ENCODE measurements at regions not wholly inside any gene's neighbourhood (a gene's known extent, or its start where the extent isn't known, plus 50 kb on each side); places are given as distances from the start of the nearest gene placed in this dataset.
"Not testable (repeated sequence)": the region's sequence is repeated elsewhere in the genome, so short reads cannot be mapped to it uniquely, and the experiment has no call there.

DNA sequence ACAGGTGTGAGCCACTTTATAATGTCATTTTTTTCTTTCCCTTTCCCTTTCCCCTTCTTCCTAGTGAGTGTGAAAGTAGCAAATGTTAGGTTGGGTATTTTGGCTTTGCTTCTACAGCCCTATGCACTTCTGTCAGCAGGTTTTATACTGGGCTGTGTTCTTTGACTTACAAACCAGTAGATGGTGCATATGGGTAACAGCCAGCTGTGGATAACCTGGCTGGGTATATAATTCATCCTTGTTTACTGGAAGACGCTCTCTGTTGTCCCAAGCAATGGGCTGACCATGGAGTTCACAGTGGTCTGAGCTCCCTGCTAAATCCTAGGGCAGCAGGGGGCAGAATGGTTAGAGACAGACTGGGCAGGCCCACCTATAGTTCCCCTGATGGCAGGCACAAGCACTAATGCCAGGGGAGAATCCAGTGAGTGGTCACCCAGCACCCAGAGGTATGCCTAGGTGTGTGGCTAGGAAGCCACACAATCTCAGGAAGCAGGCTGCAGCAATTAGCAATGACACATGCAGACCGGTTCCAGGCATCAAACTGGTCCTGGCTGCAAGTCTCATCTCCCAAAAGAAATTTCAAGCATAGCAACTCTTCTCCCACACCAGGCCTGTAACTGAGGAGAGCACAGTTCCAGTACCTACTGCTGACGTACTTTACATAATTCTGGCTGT is 592.7 kb upstream of the MAN1A1 start:
- no peak for ATAC-seq

DNA sequence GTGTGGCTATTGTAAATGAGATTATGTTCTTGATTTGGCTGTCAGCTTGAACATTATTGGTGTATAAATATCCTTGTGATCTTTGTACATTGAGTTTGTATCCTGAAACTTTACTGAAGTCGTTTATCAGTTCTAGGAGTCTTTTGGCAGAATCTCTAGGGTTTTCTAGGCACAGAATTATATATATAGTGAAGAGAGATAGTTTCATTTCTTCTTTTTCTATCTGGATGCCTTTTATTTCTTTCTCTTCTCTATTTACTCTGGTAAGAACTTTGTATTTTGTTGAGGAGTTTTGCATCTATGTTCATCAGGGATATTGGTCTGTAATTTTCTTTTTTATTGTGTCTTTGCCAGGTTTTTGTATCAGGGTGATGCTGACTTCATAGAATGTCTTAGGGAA is 589.2 kb upstream of the MAN1A1 start:
- ATAC-seq = no peak

DNA sequence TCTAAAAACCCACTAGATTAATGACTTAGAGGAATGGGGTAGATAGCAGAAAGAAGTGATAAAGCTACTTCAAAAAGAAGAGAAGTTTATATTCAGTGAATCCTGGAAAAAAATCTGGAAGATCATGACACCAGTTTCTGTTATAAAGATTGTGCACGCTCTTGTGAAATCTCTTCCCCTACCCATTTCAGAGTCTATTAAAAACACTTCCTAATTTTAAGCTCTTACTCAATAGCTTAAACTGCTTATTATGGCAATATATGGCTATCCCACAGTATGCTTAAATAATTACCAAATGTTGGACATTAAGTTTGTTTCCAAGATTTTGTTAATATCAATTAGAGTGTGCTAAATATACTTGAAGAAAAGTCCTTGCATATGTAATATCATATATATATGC is 585.3 kb upstream of the MAN1A1 start:
- no peak for ATAC-seq

DNA sequence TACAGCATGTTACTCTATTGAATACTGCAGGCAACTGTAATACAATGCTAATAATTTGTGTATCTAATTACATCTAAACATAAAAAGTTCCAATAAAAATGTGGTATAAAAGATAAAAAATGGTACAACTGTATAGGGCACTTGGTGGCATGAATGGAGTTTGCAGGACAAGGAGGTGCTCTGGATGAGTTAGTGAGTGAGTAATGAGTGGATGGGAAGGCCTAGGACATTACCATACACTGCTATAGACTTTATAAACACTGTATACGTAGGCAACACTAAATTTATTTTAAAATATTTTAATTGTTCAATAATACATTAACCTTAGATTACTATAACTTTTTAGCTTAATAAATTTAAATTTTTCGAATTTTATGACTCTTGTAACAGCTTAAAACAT is 579.6 kb upstream of the MAN1A1 start:
- no peak for ATAC-seq

DNA sequence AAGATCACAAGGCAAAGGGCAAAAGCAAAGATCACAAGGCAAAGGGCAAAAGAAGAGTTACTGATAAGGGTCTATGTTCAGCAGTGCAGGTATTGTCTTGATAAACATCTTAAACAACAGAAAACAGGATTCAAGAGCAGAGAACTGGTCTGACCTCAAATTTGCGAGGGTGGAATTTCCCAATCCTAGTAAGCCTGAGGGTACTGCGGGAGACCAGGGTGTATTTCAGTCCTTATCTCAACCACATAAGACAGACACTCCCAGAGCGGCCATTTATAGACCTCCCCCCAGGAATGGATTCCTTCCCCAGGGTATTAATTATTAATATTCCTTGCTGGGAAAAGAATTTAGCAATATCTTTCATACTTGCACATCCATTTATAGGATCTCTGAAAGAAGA is 575.3 kb upstream of the MAN1A1 start:
- ATAC-seq = not testable (repeated sequence)

DNA sequence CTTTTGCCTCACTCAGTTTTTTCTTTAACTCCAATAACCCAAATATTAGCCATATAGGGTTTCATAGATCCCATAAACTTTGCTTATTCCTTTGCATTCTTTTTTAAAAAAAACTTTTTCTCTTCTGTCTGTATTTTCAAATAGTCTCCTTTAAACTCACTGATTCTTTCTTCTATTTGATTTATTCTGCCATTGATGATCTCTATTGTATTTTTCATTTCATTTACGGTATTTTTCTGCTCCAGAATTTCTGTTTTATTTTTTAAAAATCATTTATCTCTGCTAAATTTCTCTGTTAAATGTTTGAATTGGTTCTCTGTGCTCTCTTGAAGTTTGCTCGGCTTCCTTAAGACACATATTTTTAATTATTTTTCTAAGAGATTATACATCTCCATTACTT is 573.3 kb upstream of the MAN1A1 start:
- ATAC-seq = no peak

DNA sequence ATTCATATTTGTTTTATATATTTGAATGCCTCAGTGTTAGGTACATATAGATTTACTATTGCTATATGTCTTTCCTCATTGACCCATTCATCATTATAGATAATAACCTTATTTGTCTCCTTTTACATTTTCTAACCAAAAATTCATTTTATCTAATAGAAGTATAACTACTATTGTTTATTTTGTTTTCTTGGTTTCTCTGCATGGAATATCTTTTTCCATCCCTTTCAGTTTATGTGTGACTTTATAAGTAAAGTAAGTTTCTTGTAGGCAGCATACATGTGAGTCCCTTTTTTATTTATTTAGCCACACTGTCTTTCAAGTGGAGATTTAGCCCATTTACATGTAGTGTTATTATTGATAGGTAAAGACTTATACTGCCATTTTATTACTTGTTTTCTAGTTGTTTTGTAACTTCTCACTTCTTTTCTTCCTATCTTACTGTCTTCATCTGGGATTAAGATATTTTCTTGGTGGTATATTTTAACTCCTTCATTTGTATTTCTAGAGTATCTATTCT is 572.0 kb upstream of the MAN1A1 start:
- no peak for ATAC-seq

DNA sequence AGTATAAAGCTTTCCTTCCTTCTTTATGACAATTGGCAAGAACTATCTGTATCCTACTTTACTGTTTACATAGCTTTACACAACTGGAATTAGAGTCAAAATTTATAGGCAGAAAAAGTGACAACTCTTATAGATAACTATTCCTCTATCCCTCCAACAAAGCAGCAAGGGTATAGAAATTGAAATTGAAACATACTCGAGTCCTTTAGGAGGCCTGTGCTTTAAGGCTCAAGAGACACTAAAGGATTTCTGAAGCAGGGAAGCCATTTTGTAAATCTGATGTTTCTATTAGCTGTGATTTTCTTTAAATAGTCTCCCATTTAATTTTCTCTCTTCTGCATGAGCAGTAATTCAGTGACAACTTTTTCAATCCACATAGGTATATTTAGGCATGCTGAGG is 567.6 kb upstream of the MAN1A1 start:
- ATAC-seq = no peak

DNA sequence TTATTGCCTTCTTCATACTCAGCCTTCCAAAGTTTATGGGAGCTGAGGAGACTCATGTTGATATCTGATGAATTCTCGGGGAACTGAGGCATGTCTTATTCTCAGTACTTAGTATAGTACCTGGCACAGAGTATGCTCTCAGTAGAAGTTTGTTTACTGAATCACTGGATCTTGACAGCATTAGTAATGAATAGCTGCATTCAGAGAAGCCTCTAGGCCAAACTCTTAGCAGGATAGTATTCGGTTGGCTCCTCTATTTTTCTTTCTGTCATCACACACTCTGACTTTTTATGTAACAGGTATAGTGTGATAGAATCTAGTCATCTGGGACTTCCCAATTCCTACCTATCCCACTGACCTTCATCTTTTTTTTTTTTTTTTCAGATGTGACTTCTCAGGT is 566.4 kb upstream of the MAN1A1 start:
- ATAC-seq = no peak

DNA sequence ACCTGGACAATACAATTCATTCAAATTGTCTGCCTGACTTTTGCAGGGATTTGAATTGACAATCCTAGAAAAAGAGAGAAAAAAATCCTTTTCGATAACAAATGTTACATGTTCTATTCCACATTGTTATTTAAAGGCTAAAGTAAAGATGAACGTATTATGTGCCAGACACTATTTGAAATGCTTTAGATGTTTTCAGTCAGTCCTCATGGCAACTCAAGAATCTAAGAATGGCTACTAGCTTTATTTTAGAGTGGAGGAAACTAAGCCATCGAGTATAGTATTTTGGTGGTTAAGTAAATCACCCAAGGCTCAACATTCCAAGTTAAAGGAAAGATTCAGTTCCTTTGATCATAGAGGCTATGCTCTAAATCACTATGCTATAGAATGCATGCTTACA is 558.6 kb upstream of the MAN1A1 start:
- ATAC-seq = no peak

DNA sequence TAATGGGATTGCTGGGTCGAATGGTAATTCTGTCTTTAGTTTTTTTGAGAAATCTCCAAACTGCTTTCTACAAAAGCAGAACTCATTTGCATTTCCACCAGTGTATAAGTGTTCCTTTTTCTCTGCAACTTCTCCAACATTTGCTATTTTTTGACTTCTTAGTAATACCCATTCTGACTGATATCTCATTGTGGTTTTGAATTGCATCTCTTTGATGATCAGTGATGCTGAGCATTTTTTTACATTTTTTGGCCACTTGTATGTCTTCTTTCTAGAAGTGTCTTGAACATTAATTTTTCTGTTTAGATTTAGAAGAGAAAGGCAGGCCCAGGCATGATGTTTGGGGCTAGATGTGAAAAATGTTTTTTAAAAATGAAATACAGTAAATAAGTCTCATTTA is 553.1 kb upstream of the MAN1A1 start:
- no peak for ATAC-seq

DNA sequence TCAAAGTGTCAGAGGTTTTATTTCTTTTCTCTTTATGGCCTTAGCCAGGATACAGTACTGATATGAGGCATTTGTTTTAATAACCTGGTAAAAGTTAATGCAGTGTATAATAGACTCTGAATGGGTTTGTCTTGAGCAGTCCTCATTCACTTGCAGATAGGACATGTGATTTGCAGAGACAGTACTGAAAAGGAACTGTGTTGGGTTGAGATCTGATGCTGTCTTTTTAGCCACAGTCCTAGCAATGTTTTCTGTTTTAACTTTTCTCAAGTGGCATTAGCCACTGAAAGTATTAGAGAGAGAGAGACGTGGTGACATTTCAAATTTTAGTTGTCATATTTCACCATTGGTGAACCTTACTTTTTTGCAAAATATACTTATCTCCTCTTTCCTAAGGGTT is 547.2 kb upstream of the MAN1A1 start:
- no peak for ATAC-seq

DNA sequence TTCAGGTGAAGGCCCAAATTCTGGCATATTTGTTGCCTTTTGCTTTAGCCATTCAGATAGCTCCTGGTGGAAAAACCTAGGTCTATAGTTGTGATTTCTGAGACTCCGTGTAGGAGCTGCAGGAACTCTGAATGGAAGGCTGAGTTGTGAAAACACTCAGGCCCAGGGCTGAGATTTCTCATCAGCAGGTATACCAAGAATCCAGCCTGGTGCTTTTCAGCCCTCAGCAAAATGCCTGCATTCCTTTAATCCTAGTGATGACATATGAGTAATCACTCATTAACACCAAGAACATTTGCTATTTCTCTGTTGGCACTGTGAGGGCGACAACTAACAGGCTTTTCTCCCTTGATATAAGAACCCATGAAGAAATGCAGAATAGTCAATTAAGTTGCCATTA is 546.1 kb upstream of the MAN1A1 start:
- ATAC-seq = no peak

DNA sequence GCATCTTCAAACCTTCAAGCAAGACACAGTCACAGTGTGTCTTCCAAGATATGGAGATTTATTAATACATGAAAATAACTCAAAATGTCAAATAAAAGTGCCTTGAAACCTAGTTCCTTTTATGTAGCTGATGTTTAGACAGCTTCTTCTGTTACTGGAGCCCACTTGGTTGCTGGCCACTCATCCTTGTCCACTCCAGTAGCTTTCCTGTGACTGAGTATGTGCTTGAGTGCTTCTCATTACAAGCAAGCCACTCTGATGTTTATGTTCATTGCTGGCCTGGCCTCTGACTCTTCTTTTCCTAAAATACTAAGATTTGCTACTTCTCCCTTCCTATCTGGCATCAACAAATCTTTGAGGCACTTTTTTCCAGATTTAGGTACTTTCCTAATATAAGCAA is 545.2 kb upstream of the MAN1A1 start:
- no peak for ATAC-seq

DNA sequence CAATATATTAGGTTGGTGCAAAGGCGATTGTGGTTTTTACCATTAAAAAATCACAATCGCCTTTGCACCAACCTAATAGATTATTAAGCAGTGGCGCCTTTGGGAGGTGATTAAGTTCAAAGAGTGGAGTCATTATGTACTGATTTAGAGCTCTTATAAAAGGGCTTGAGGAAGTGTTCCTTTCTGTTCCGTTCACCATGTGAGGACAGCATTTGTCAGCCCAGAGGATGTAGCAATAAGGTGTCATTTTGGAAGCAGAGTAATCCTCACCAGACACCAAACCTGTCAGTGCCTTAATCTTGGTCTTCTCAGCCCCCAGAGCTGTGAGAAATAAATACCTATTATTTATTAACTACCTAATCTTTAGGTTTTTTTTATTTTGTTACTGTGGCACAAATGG is 542.1 kb upstream of the MAN1A1 start:
- no peak for ATAC-seq

DNA sequence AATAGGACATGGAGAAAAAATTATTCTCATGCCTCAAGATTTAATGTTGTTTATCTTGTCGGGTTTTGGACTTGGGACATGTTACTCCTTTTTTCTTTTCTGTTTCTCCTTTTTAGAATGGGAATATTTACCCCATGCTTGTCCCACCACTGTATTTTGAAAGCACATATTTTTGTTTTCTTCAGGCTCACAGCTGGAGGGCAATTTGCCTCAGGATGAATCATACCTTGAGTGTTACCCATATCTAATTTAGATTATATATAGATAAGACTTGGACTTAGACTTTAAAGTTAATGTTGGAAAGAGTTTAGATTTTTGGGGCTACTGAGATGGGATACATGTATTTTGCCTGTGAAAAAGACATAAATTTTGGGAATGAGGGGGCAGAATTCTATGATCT is 541.6 kb upstream of the MAN1A1 start:
- ATAC-seq = no peak

DNA sequence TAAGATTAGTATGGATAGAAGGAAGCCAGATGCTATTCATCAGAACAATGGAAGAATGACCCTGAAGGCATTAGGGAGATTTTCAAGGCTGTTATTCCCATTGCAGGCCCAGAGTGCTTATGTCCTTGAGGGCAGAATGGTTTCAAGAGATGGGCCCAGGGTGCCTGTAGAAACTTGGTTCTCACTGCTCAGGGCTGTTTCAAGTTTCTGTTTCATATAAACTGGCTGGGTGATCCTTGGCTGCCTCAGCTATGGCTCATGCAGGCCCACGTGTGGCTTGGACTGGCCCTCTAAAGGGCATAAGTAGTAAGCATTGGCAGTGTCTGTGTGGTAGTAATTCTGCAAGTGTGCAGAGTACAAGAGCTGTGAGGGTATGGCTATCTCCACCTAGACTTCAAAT is 540.9 kb upstream of the MAN1A1 start:
- ATAC-seq = no peak

DNA sequence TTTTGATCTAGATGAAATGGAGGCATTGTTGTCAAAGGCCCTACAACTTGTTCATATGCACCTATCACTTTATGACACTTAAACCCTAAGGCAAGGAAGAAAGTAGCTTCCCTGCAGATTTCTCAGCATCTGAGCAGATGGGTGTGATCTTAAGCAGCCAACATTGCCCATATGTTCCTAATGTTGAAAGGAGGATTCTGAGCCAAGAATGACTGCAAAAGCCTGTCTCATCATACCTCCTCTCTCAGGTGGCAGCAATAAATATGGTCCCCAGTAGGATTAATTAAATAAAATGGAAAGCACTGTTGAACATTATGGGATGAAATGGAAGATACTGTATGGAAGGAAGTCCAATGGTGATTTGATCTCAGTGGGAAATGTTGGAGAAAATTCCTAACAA is 538.1 kb upstream of the MAN1A1 start:
- ATAC-seq = no peak

DNA sequence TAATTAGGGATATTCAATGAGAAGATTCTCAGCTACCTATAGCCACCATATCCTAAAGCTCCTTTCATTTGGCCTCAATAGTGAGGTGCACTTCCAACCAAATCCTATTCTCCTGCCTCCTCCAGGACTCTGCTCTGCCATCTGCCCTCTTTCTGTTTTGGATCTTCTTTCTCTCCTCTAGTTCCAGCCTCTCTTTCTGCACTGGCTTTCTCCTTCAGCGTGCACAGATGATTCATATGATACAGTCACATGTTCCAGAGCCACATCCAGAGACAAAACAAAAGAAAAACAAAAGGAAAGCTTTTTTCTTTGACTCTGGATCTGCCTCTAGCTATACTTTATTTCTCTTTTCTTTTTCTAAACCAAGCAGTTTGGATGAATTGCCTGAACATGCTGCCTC is 531.9 kb upstream of the MAN1A1 start:
- no peak for ATAC-seq

DNA sequence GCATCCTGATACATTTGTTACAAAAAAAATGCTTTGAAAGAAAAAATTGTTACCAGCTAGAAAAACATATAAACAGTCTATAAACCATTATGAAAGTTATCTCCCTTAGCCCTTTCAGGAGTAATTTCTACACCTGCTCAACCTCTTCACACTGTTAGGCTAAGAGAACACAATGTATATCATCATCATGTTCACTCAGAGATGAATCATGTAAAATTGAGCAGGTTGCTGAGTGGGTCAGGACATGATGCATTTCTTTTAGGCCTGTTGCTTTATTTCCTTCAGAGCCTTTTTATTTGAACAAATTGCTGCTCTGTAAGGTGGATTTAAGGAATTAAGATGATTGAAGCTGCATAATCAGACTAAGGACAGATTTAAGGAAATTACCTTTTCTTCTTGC is 531.3 kb upstream of the MAN1A1 start:
- no peak for ATAC-seq

DNA sequence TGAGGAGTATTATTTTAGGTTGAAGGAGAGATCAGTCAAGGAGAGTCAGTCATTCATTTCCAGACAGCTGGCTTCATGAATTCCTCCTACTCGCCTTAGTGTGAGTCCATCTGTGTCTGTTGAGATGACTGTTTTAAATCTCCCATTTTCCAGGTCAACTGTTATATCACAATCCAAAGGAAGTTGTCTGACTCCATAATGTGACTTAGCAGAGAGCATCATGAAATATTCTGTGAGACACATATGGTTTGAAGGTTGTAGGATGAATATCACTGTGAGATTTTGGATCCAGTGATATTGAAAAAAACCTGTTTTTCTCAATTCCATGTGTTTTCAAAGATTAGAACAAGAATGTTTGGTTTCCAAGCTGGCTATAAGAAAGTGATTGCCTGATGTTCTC is 530.2 kb upstream of the MAN1A1 start:
- no peak for ATAC-seq

DNA sequence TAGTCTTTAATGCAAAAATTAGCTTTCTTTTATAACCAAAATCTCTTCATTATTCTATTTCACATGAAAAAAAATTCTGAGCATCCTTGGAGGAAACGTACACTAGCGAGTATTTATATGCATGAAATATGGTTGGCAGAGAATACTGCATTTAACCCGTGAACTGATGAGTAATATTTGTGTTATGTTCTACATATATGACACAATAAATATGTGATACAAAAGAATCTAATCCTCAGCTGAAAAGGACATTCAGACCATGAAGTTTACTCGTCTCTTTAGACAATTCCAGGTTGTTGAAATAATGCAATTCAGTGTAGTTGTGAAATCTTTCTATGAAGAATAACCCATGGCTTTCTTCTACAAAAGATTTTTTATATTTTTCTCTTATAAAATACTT is 524.8 kb upstream of the MAN1A1 start:
- no peak for ATAC-seq

DNA sequence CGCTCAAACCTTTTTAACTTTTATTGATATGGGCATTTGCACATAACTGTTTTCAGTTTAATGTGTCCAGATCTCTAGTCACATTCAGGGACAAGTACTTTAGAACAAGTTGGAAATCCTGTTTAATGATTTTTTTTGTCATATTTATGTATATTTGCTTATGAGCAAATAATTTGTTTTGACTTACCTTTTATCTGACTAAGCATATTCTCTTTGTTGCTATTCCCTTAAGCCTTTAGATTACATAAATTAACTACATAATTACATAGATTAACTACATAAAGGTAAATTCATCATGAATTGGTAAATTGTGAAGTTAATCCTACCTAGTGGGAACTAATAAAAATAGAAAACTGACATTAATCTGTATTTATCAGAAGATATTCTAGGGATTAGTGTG is 523.5 kb upstream of the MAN1A1 start:
- ATAC-seq = no peak

DNA sequence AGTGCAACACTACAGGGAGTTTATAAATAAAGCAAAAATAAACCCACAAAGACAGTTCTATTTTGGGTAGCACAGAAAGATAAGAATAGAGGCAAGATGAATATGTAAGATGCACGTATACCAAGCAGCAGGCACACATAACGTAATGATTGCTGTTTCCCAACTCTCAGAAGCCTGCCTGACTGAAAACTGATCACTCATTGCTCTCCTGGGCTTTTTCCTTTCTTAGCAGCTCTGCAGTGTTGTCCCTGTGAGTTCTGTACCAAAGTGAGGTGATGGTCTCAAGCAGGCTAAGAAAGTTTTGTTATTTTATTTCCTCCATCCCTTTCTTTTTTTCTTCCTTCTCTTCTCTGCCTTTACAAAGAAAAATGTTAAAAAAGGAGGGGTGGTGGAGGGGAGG is 522.0 kb upstream of the MAN1A1 start:
- ATAC-seq = no peak

All from activated CD4-positive, CD25-positive, alpha-beta regulatory T cell treated with anti-CD3 and anti-CD28 coated beads, Interleukin-2, amount 50 U/mL, for 24 hours (primary cell).